OCI-LY3 (cell line): ENCODE measurements at regions not wholly inside any gene's neighbourhood (a gene's known extent, or its start where the extent isn't known, plus 50 kb on each side); places are given as distances from the start of the nearest gene placed in this dataset.

Experiments
- CTCF ChIP-seq: fragments of 200-600, 300-600 bp; sonication (generic); IDR thresholded peaks from 2 replicates; pipeline ENCODE4 v1.5.1; 2014; ENCODE audit warnings: antibody characterized with exemption, low read length, low read depth
- EZH2phosphoT487 ChIP-seq: fragments of 200-600 bp; shearing (Covaris generic); IDR thresholded peaks from 2 replicates; pipeline ENCODE4 v1.6.1; 2018; ENCODE audit warnings: antibody characterized with exemption, mixed run types, low read depth

DNA sequence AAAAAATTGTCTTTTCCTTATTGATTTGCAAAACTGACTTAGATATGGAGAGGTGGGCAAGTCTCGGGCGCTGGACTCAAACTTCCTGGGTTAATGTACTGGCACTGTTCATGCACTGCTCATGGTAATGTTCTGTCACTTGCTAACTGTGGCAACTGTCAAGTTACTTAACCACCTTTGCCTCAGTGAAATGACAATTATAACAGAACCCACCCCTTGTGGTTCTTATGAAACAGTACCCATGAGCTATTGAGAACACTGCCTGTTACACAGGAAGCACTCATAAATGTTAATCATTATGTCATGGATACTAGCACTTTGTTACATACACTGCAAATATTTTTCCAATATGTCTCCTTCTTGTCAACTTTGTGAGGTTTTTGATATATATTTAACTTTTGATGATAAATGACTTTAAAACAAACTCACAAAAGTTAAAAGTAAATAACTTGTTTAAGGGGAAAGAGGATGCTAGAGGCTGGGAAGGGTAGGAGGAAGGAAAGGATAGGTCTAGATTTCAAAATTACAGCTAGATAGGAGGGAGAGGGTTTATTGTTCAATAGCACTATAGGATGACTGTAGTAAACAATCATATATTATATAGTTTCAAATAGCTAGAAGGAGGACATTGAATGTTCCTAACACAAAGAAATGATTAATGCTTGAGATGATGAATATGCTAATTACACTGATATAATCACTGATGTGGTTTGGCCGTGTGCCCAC lies 342.5 kb downstream of the ADGRL2 start:
- TF ChIP-seq CTCF (no peak), EZH2phosphoT487 (no peak)
